GM19395 (cell line): ENCODE measurements at regions not wholly inside any gene's neighbourhood (a gene's known extent, or its start where the extent isn't known, plus 50 kb on each side); places are given as distances from the start of the nearest gene placed in this dataset.
A peak's percentile ranks its signal among the peaks of the same experiment; 100 is the strongest.

ENCODE experiments used
- ATAC-seq: cut with Tn5 transposase; IDR thresholded peaks from one replicate; pipeline ENCODE4 v1.9.1; 2021; ENCODE audit warnings: mild to moderate bottlenecking, moderate library complexity; ENCODE audit not compliant: unreplicated experiment

DNA sequence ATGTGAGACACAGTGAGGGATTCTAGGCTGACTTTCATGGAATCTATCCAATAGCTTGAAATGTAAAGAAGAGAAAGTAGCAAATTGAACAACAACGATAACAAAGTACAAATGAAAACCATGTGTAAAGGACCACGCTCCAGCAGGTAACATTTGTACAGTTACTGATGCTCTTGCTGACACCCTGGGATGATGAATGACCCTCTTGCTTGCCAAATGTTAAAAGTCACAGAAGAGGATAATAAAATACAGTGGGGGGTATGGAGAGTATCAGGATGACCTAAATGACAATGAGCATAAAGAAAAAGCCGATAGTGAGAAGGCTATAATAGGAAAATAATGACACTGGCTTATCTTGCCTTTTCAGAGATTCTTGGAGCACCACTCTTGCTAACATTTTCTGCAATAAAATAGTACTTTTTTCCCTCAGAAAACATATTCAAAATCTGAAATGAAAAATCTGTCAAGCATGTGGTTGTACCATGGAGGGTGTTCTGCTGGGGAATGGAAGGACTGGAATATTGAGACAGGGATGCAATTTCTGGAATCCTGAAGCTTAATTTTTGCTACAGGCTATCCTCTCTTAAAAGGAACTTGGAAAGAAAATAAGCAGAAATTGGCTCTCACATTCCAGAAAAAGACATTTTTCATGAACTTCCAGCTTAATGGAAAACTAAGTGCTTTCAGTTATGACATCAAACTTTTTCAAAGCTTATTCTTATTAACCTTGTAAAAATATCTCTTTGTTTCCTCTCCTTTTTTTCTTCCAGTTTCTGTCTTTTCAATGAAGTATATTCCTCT lies 303.2 kb upstream of the GHITM start:
- no peak for ATAC-seq

DNA sequence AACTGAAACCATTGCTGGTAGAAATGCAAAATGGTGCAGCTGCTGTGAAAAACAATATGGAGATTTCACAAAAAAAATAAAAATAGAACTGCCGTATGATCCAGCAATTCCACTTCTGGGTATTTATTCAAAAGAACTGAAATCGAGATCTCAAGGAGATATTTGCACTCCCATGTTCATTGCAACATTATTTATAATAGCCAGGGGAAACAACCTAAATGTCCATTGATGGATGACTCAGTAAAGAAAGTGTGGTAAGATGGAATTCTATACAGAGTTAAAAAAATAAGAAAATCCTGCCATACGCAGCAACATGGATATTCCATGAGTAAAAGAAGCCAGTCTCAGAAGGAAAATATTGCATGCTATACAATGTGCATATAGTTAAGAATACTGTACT lies 290.6 kb upstream of the GHITM start:
- no peak for ATAC-seq

- no peak for ATAC-seq
These were observed 290.2 kb upstream of the GHITM start for GRCh38 chr10:83849150-83849549.

- no peak for ATAC-seq
These were observed 287.2 kb upstream of the GHITM start for GRCh38 chr10:83852146-83852545.

DNA sequence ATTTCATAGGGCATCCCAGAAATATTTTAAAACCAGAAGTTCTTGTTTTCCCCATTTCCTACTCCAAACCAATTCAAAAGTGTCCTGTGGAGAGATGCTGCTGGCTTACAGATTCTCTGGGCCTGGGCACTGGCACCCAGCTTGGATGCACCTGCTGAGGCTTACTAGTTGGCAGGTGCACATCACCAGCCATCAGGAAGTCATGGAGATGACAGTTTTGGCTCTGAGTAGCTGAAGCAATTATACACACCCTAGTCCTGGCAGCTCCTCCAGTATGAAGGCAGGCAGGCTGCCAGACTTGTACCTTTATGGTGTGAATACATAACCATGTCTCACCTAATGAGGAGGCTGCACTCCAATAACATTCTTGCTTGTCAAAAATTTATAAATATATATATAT lies 276.6 kb upstream of the GHITM start:
- ATAC-seq: no peak

- ATAC-seq: no peak
These were observed 275.9 kb upstream of the GHITM start for GRCh38 chr10:83863283-83863966.

GRCh38 chr10:83869898-83870297 lies 269.4 kb upstream of the GHITM start:
- ATAC-seq: no peak

GRCh38 chr10:83871187-83872081 lies 267.9 kb upstream of the GHITM start:
- peak; percentile 97 for ATAC-seq

GRCh38 chr10:83880252-83880791 lies 259.0 kb upstream of the GHITM start:
- no peak for ATAC-seq

DNA sequence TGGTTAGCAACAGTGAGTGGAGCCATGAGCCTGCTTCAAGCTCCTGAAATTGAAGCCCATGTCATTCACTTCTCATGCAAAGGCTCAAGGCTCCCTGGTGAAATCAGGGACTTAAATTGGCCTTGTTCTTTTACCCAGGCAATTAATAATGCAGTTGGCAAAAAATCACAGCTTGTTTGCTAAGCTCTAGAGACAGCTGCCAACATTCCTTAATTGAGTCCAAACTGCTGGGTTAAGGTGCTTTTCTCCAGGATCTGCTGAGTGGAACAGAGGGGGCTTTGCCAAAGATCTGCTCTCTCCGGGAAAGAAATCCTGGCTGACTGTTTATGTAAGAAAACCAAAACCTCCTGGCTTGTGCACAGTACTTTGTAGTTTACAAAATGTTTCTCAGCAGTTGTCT lies 257.6 kb upstream of the GHITM start:
- no peak for ATAC-seq

DNA sequence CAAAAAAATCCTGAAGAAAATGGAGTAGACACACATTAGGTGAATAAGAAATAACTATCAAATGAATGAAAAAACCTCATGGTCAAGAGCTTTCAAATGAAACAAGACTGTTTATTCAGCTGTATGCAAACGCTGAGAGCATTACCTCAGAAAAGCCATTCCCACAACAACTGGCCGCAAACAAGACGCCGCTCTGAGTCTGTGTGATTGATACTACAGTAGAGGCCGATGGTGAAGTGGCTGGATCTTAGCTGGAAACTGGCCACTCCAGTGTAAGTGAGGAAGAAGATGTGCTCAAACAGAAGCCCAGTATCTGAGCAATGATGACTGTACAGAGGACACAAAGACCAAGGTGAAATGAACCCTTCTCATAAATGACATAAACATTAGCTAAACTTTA lies 252.4 kb upstream of the GHITM start:
- ATAC-seq: no peak

GRCh38 chr10:83892737-83893136 lies 246.6 kb upstream of the GHITM start:
- no peak for ATAC-seq

DNA sequence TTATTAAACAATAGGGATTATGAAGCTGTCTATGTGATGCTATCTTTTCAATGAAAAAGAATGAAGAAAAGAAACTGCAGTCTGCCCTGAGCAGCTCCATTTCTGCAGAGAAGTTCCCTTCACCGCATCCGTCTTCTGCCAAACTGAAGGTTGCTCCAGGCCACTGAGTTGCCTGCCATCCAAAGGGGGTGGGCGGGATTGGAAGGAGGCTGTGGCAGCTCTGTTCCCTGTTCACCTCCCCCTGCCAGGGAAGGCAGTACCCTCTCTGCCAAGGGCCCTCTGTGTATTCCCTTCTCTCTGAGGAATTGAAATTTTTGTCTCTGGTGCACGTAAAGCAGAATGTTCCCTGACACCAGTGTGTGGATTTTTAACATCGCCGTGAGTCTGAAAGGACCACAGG lies 243.1 kb upstream of the GHITM start:
- no peak for ATAC-seq

- ATAC-seq: no peak
These were observed 241.7 kb upstream of the GHITM start for GRCh38 chr10:83897626-83898025.

DNA sequence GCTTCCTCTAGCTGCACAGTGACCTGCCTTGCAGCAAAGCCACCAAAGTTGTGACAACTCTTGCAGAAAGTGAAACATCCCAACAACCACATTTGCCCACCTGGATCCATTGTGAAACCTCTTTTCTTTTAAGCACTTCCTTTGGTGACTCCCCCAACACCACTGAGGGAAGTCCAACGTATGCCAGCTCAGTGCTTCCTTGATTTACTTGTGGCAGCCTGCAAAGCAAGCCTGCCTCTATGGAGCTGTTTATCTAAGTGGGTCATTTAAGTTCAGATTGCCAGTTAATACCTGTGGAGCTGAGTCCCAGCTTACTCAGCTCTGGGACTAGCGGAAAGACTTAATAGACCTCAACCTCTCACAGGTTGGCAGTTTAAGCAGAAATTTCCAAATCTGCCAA lies 230.8 kb upstream of the GHITM start:
- no peak for ATAC-seq

GRCh38 chr10:83909001-83909400 lies 230.3 kb upstream of the GHITM start:
- no peak for ATAC-seq

- ATAC-seq: no peak
These were observed 223.5 kb upstream of the GHITM start for GRCh38 chr10:83915801-83916200.

- ATAC-seq: peak; percentile 97
These were observed 221.5 kb upstream of the GHITM start for GRCh38 chr10:83917537-83918506.

DNA sequence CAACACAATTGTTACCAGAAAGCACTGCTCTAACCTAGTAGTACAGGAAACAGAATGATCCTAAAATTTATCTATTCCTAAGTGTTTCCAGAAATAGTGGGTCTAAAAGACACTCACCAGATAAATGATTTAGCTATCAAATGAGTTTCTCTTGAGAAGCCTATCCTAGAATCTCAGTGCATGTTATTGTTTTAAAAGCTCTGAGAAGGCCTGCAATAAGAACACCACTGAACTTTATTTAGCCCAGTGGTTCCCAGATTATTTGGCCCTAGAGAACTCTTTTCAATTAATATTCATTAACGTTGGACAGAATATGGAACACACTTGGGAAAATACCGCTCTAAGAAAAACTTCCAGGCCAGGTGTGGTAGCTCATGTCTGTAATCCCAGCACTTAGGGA lies 220.1 kb upstream of the GHITM start:
- no peak for ATAC-seq
